ENCODE measurements at regions not wholly inside any gene's neighbourhood (a gene's known extent, or its start where the extent isn't known, plus 50 kb on each side); places are given as distances from the start of the nearest gene placed in this dataset.
"Not testable (repeated sequence)": the region's sequence is repeated elsewhere in the genome, so short reads cannot be mapped to it uniquely, and the experiment has no call there.

- FAIRE-seq, result no peak
These were observed 91.4 kb downstream of the ARL4C start for GRCh38 chr2:234405462-234405861.

- no peak for FAIRE-seq
These were observed 91.9 kb downstream of the ARL4C start for GRCh38 chr2:234404957-234405356.

GRCh38 chr2:234403751-234404150, 93.1 kb downstream of the ARL4C start:
- FAIRE-seq, result no peak

- no peak for FAIRE-seq
These were observed 93.8 kb downstream of the ARL4C start for GRCh38 chr2:234403074-234403473.

- no peak for FAIRE-seq
These were observed 95.5 kb downstream of the ARL4C start for GRCh38 chr2:234401426-234401825.

- no peak for FAIRE-seq
These were observed 97.2 kb downstream of the ARL4C start for GRCh38 chr2:234399451-234400246.

- FAIRE-seq, result no peak
These were observed 98.3 kb downstream of the ARL4C start for GRCh38 chr2:234398531-234398930.

- FAIRE-seq, result no peak
These were observed 100.9 kb downstream of the ARL4C start for GRCh38 chr2:234395891-234396420.

GRCh38 chr2:234394450-234394849, 102.4 kb downstream of the ARL4C start:
- FAIRE-seq, result no peak

GRCh38 chr2:234393354-234393753, 103.5 kb downstream of the ARL4C start:
- FAIRE-seq, result no peak

- FAIRE-seq, result no peak
These were observed 104.8 kb downstream of the ARL4C start for GRCh38 chr2:234392041-234392615.

- no peak for FAIRE-seq
These were observed 105.3 kb downstream of the ARL4C start for GRCh38 chr2:234391625-234392024.

GRCh38 chr2:234389661-234390060, 107.2 kb downstream of the ARL4C start:
- not testable (repeated sequence) for FAIRE-seq

- no peak for FAIRE-seq
These were observed 108.3 kb downstream of the ARL4C start for GRCh38 chr2:234388591-234388990.

- FAIRE-seq, result no peak
These were observed 109.9 kb downstream of the ARL4C start for GRCh38 chr2:234386971-234387370.

GRCh38 chr2:234382131-234382530, 114.8 kb downstream of the ARL4C start:
- FAIRE-seq, result no peak

- FAIRE-seq, result not testable (repeated sequence)
These were observed 117.9 kb downstream of the ARL4C start for GRCh38 chr2:234378958-234379357.

- no peak for FAIRE-seq
These were observed 118.4 kb downstream of the ARL4C start for GRCh38 chr2:234378440-234378839.

- FAIRE-seq, result peak; percentile 94
These were observed 119.0 kb downstream of the ARL4C start for GRCh38 chr2:234377761-234378391.

- FAIRE-seq, result no peak
These were observed 120.7 kb downstream of the ARL4C start for GRCh38 chr2:234376229-234376628.

- no peak for FAIRE-seq
These were observed 121.6 kb downstream of the ARL4C start for GRCh38 chr2:234375176-234375880.

GRCh38 chr2:234374736-234375135, 122.1 kb downstream of the ARL4C start:
- FAIRE-seq, result no peak

- FAIRE-seq, result no peak
These were observed 122.8 kb downstream of the ARL4C start for GRCh38 chr2:234374150-234374508.

Measured in G401.6 (cell line).